ENCODE measurements at regions not wholly inside any gene's neighbourhood (a gene's known extent, or its start where the extent isn't known, plus 50 kb on each side); places are given as distances from the start of the nearest gene placed in this dataset.

DNA sequence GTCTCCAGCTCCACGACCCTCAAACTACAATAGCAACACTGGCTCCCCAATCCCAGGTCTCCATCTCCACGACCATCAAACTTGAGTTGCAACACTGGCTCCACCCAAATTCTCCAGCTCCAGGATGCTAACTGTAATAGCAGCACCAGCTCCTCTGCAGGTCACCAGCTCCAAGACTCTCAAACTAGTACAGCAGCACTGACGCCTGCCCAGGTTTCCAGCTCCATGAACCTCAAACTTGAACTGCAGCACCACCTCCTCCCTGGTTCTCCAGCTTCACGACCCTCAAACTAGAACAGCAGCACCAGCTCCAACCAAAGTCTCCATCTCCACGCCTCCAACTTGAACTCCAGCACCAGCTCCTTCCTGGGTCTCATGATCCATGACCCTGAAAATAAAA lies 353.8 kb downstream of the PREX1 start:
- no peak for DNase-seq (ENCODE audit: low read depth)
- H3K36me3 ChIP-seq (ENCODE audit: control insufficient read depth, insufficient read depth, low read length), result no peaks in the 10 kb centered on the region
- no peak overlapping the region for H3K4me3 ChIP-seq (ENCODE audit: low read depth, low read length)
- H3K27me3 ChIP-seq (ENCODE audit: control insufficient read depth, insufficient read depth, low read length), result peaks cover under 1% of the 10 kb centered on the region
- TF ChIP-seq, protein P1, sequence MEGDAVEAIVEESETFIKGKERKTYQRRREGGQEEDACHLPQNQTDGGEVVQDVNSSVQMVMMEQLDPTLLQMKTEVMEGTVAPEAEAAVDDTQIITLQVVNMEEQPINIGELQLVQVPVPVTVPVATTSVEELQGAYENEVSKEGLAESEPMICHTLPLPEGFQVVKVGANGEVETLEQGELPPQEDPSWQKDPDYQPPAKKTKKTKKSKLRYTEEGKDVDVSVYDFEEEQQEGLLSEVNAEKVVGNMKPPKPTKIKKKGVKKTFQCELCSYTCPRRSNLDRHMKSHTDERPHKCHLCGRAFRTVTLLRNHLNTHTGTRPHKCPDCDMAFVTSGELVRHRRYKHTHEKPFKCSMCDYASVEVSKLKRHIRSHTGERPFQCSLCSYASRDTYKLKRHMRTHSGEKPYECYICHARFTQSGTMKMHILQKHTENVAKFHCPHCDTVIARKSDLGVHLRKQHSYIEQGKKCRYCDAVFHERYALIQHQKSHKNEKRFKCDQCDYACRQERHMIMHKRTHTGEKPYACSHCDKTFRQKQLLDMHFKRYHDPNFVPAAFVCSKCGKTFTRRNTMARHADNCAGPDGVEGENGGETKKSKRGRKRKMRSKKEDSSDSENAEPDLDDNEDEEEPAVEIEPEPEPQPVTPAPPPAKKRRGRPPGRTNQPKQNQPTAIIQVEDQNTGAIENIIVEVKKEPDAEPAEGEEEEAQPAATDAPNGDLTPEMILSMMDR (IDR thresholded peaks at IDR 0.05; ENCODE audit: insufficient read depth, low read length, poor library complexity, severe bottlenecking), result no peak

GRCh38 chr20:48471759-48472408 lies 355.9 kb downstream of the PREX1 start:
- DNase-seq (ENCODE audit: low read depth), result no peak
- no peaks in the 10 kb centered on the region for H3K27me3 ChIP-seq (ENCODE audit: control insufficient read depth, insufficient read depth, low read length)
- no peak overlapping the region for H3K4me3 ChIP-seq (ENCODE audit: low read depth, low read length)
- no peaks in the 10 kb centered on the region for H3K36me3 ChIP-seq (ENCODE audit: control insufficient read depth, insufficient read depth, low read length)
- TF ChIP-seq, protein P1 (IDR thresholded peaks at IDR 0.05; ENCODE audit: insufficient read depth, low read length, poor library complexity, severe bottlenecking), result no peak

GRCh38 chr20:48471176-48471575 lies 356.6 kb downstream of the PREX1 start:
- Histone ChIP-seq H3K36me3 (ENCODE audit: control insufficient read depth, insufficient read depth, low read length) (no peaks in the 10 kb centered on the region), H3K4me3 (ENCODE audit: low read depth, low read length) (no peak overlapping the region), H3K27me3 (ENCODE audit: control insufficient read depth, insufficient read depth, low read length) (no peaks in the 10 kb centered on the region)
- TF ChIP-seq, protein P1 (IDR thresholded peaks at IDR 0.05; ENCODE audit: insufficient read depth, low read length, poor library complexity, severe bottlenecking), result no peak
- no peak for DNase-seq (ENCODE audit: low read depth)

GRCh38 chr20:48470141-48470540 lies 357.7 kb downstream of the PREX1 start:
- Histone ChIP-seq H3K36me3 (ENCODE audit: control insufficient read depth, insufficient read depth, low read length) (no peaks in the 10 kb centered on the region), H3K27me3 (ENCODE audit: control insufficient read depth, insufficient read depth, low read length) (no peaks in the 10 kb centered on the region), H3K4me3 (ENCODE audit: low read depth, low read length) (no peak overlapping the region)
- no peak for DNase-seq (ENCODE audit: low read depth)
- TF ChIP-seq, protein P1 (IDR thresholded peaks at IDR 0.05; ENCODE audit: insufficient read depth, low read length, poor library complexity, severe bottlenecking), result no peak

GRCh38 chr20:48469026-48469425 lies 358.8 kb downstream of the PREX1 start:
- no peak for DNase-seq (ENCODE audit: low read depth)
- Histone ChIP-seq H3K36me3 (ENCODE audit: control insufficient read depth, insufficient read depth, low read length) (no peaks in the 10 kb centered on the region), H3K27me3 (ENCODE audit: control insufficient read depth, insufficient read depth, low read length) (no peaks in the 10 kb centered on the region), H3K4me3 (ENCODE audit: low read depth, low read length) (no peak overlapping the region)
- TF ChIP-seq, protein P1 (IDR thresholded peaks at IDR 0.05; ENCODE audit: insufficient read depth, low read length, poor library complexity, severe bottlenecking), result no peak

- no peak for DNase-seq (ENCODE audit: low read depth)
- H3K4me3 ChIP-seq (ENCODE audit: low read depth, low read length), result no peak overlapping the region
- TF ChIP-seq, protein P1 (IDR thresholded peaks at IDR 0.05; ENCODE audit: insufficient read depth, low read length, poor library complexity, severe bottlenecking), result no peak
- H3K27me3 ChIP-seq (ENCODE audit: control insufficient read depth, insufficient read depth, low read length), result no peaks in the 10 kb centered on the region
- no peaks in the 10 kb centered on the region for H3K36me3 ChIP-seq (ENCODE audit: control insufficient read depth, insufficient read depth, low read length)
These were observed 359.2 kb downstream of the PREX1 start for GRCh38 chr20:48468571-48468970.
